Heart right ventricle (tissue), 16 donors: ENCODE measurements at regions not wholly inside any gene's neighbourhood (a gene's known extent, or its start where the extent isn't known, plus 50 kb on each side); places are given as distances from the start of the nearest gene placed in this dataset.

Experiments used
- ATAC-seq, 8 donors: fragments of 200-7000 bp; cut with Tn5 transposase; one replicate each; pipeline ENCODE4 v1.9.1; 2020; ENCODE audit warnings: mild to moderate bottlenecking in 8 of 8, moderate library complexity in 8 of 8, moderate number of reproducible peaks in 1 of 8
- DNase-seq, 2 donors: peaks; one replicate each; pipeline ENCODE4 v3.0.0-alpha.2; 2020
- H3K27ac ChIP-seq, 10 donors: fragments of 200-600 bp; sonication (generic) in 2 of 10; one replicate each; pipeline versions ENCODE4 v1.5.0 to v1.8.0; 2020 to 2022; ENCODE audit warnings: mild to moderate bottlenecking in 3 of 10
- H3K27me3 ChIP-seq, 7 donors: fragments of 200-600 bp; one replicate each; pipeline ENCODE4 v1.8.0; 2021 to 2022; ENCODE audit warnings: mild to moderate bottlenecking in 2 of 7
- H3K36me3 ChIP-seq, 9 donors: fragments of 200-600 bp; sonication (generic) in 1 of 9; one replicate each; pipeline versions ENCODE4 v1.5.0 to v1.8.0; 2020 to 2022; ENCODE audit warnings: mild to moderate bottlenecking in 2 of 9
- H3K4me1 ChIP-seq, 9 donors: fragments of 200-600 bp; sonication (generic) in 1 of 9; one replicate each; pipeline versions ENCODE4 v1.5.0 to v1.8.0; 2020 to 2022; ENCODE audit warnings: mild to moderate bottlenecking in 4 of 9
- H3K4me3 ChIP-seq, 10 donors: fragments of 200-600 bp; sonication (generic) in 2 of 10; one replicate each; pipeline versions ENCODE4 v1.5.0 to v1.8.0; 2020 to 2022; ENCODE audit warnings: mild to moderate bottlenecking in 7 of 10, moderate library complexity in 2 of 10
- H3K9me3 ChIP-seq, 11 donors: fragments of 200-600 bp in 10 of 11; sonication (generic) in 2 of 11; one replicate each; pipeline versions ENCODE4 v1.5.0 to v1.8.0; 2013 to 2022; ENCODE audit warnings: mild to moderate bottlenecking in 2 of 11, control low read depth in 1 of 11, moderate library complexity in 1 of 11
- WGBS, 2 donors: extraction: QIAGEN DNeasy Blood & Tissue Kit; methylation state at CpG; one replicate each; pipeline ENCODE4 v1.1.7; 2013; ENCODE audit warnings: inconsistent platforms in 1 of 2; 5-methylcytosine and 5-hydroxymethylcytosine counted together
- intact Hi-C, 10 donors: fragments of 100-400 bp; cut with DNase I; formaldehyde crosslinking; loops; one replicate each; pipeline versions ENCODE4 v1.11.1 to v1.14.2; 2022
- TF ChIP-seq, protein P1 (sequence below), 9 donors: fragments of 200-600 bp; sonication (generic) in 2 of 9; IDR thresholded peaks; one replicate each; pipeline versions ENCODE4 v1.5.0 to v1.8.0; 2021 to 2022; ENCODE audit warnings: antibody characterized with exemption in 9 of 9, mild to moderate bottlenecking in 5 of 9, moderate library complexity in 1 of 9
- donor health status: Arrhythmogenic right ventricular cardiomyopathy.
- donor health status: ischemic (EF 13 %, LVEDD 7.1; RV severe dilation, severe dysfunction).
- donor health status: healthy with polysubstance abuse.
- donor health status: DM: no; HTN: yes; CAD: no.
- donor health status: DM: no; HTN: no; CAD: no.
- donor health status: ischemic (EF 25% LVEDD 6.9; RV normal size, moderate dysfunction).
- donor health status: ischemic (EF 25% LVEDD 5.7; RV mildly dilated, moderate dysfunction).
- donor health status: healthy.
- donor health status: DM: yes; HTN: yes; CAD: no.
- donor health status: Ischemic cardiomyopathy.
- donor health status: ischemic (EF 35%, LVEDD 5.7; RV mildly dilated, moderate dysfunction).
- donor health status: nonischemic (EF 11% LVEDD 7.7; RV severe dilation, severe dysfunction).
- donor health status: DM: yes; HTN: yes; CAD: no.
- donor health status: PGD.
- donor health status: ischemic (EF 29% LVEDD 5.4; RV normal size, mild dysfunction).
- donor health status: nonischemic (EF 23%, LVEDD 6.1; RV moderate dilation, normal function).

DNA sequence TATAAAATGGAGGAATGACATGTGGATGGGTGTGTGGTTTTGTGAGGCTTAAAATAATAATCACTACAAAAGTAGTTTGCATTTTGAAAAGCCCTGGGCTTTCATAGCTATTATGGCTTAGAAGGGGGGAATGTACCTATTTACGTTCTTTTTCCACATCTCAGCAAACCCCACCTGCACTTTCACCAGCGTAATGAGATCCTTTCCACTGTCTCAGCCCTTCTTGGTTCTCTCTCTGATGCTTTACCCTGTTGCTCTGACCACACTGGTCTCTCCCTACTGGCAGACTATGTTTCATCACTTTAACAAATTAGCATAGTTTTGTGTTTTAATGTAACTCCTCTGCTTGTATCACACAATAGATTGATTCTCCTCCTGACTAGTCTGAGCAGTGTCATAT is 234.6 kb downstream of the DMRT2 start:
- ATAC-seq (no peak), DNase-seq (no peak)
- Histone ChIP-seq H3K36me3 (no peaks in the 10 kb centered on the region), H3K4me3 (no peak overlapping the region), H3K27ac (no peak overlapping the region), H3K27me3 (peaks cover 0 to 4% (median 0%) of the 10 kb centered on the region in 7 donors), H3K4me1 (no peaks in the 10 kb centered on the region), H3K9me3 (peaks cover 0 to 4% (median 0%) of the 10 kb centered on the region in 11 donors)
- TF ChIP-seq, protein P1, sequence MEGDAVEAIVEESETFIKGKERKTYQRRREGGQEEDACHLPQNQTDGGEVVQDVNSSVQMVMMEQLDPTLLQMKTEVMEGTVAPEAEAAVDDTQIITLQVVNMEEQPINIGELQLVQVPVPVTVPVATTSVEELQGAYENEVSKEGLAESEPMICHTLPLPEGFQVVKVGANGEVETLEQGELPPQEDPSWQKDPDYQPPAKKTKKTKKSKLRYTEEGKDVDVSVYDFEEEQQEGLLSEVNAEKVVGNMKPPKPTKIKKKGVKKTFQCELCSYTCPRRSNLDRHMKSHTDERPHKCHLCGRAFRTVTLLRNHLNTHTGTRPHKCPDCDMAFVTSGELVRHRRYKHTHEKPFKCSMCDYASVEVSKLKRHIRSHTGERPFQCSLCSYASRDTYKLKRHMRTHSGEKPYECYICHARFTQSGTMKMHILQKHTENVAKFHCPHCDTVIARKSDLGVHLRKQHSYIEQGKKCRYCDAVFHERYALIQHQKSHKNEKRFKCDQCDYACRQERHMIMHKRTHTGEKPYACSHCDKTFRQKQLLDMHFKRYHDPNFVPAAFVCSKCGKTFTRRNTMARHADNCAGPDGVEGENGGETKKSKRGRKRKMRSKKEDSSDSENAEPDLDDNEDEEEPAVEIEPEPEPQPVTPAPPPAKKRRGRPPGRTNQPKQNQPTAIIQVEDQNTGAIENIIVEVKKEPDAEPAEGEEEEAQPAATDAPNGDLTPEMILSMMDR (IDR thresholded peaks at IDR 0.05): no peak
- intact Hi-C loops: no loop called here
- 82 to 88% methylated on average over 2 of the region's 2 CpGs for WGBS, 2 donors

DNA sequence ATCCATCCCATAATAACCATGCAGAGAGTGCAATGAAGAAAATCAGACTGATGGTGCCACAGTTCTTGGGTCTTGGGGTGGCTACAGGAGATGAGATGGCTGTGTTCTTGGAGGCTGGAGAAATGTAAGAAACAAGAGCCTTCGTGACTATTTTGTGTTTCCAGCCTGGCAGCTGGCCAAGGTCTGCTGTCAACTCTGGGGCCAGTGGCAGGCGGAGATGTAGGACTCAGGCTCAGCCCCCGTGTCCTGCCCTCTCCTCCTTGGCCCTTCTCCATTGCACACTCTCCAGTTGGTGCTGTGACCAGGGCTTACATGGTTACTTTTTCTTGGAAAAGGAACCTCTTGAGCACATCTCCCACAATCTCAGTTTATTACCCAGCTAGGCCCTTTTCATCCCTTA is 235.4 kb downstream of the DMRT2 start:
- H3K36me3 ChIP-seq: no peaks in the 10 kb centered on the region
- intact Hi-C loops: no loop called here
- TF ChIP-seq, protein P1 (IDR thresholded peaks at IDR 0.05): no peak
- 36 to 46% methylated on average over 3 of the region's 3 CpGs for WGBS, 2 donors
- peaks cover 0 to 4% (median 0%) of the 10 kb centered on the region in 7 donors for H3K27me3 ChIP-seq
- H3K4me3 ChIP-seq: no peak overlapping the region
- ATAC-seq (no peak), DNase-seq (no peak)
- H3K4me1 ChIP-seq: no peaks in the 10 kb centered on the region
- no peak overlapping the region for H3K27ac ChIP-seq
- H3K9me3 ChIP-seq: peaks cover 0 to 4% (median 0%) of the 10 kb centered on the region in 11 donors

DNA sequence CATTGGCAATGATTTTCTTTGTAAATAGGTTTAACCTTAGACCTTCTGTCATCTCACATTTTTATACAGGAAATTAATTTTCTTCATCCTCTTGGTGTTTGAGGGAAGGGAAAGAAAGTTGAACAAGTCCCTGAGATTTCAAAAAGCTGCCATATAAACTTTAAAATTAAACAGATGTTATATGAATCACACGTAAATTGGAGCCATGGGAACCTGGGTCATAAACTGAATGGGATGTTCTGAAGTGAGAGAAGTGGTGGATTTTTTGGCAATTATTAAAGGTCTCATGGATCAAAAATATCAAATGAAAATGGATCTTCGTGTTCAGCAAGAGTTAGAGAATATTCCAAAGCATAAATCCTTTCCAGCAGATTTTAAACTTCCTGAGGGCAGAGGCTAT is 242.2 kb downstream of the DMRT2 start:
- Histone ChIP-seq H3K4me1 (no peaks in the 10 kb centered on the region), H3K27me3 (peaks cover 0 to 3% (median 0%) of the 10 kb centered on the region in 7 donors), H3K4me3 (no peak overlapping the region), H3K9me3 (no peaks in the 10 kb centered on the region), H3K27ac (no peak overlapping the region), H3K36me3 (no peaks in the 10 kb centered on the region)
- TF ChIP-seq, protein P1 (IDR thresholded peaks at IDR 0.05): no peak
- ATAC-seq (no peak), DNase-seq (no peak)
- WGBS, 2 donors: 48 to 50% methylated on average over 2 of the region's 2 CpGs
- intact Hi-C loops: no loop called here

GRCh38 chr9:1294641-1295258 is 244.6 kb downstream of the DMRT2 start:
- TF ChIP-seq, protein P1 (IDR thresholded peaks at IDR 0.05): no peak
- Histone ChIP-seq H3K27me3 (peaks cover 0 to 3% (median 0%) of the 10 kb centered on the region in 7 donors), H3K36me3 (no peaks in the 10 kb centered on the region), H3K4me1 (no peaks in the 10 kb centered on the region), H3K4me3 (no peak overlapping the region), H3K27ac (no peak overlapping the region), H3K9me3 (no peaks in the 10 kb centered on the region)
- DNase-seq: no peak
- ATAC-seq: no peak
- WGBS, 2 donors: 46 to 51% methylated on average over 3 of the region's 3 CpGs
- intact Hi-C loops: no loop called here
